ENCODE measurements at regions not wholly inside any gene's neighbourhood (a gene's known extent, or its start where the extent isn't known, plus 50 kb on each side); places are given as distances from the start of the nearest gene placed in this dataset.

DNA sequence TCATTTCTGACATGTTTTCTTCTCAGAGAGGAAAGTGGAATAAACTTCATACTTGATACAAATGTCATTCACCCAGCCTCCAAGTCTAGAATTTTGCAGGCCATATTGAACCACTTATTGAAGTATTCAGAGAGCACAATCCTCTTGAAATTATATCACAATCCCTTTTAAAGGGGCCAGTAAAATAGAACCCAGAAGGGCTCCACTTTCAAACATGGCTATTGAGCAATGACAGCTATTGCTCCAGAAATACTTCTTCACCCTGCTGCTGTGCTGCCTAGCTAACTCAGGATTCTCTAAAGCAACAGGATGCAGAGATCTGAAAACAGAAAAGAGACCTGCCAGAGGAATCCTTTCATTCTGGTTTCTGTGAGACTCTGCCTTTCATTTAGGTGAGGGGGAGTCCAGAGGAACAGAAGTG lies 275.0 kb upstream of the CDH5 start:
- POLR2A ChIA-PET: no interaction called here
- intact Hi-C loops (cut with micrococcal nuclease; ENCODE audit: unreplicated experiment): no loop called here
- BruUV-seq (replicated peaks): no TSS peak

DNA sequence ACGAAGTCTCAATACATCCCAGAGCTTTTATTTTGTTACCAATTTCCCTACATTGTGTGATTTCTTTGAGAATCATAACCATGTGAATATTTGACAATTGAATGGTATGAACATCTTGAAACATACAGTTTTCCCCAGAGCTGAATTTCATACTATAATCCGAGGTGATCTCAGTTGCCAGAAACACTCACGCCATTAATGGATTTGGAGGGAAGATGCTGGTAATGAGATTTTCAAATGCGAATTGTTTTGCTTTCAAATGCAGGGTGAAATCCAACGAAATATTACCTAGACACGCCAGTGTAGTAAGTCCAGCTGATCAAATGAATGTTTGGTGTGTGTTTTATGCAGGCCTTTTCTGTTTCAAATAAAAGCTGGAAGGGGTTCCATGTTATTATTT lies 277.8 kb upstream of the CDH5 start:
- Histone ChIP-seq H3K9me2 (ENCODE audit: insufficient read depth, low read length) (no peaks in the 10 kb centered on the region), H2AFZ (ENCODE audit: low read length) (no peak overlapping the region), H3K4me3 (ENCODE audit: low read depth, low read length, poor library complexity, severe bottlenecking) (no peak overlapping the region), H3K79me2 (ENCODE audit: insufficient read depth, low read depth, low read length) (no peaks in the 10 kb centered on the region), H3K4me1 (ENCODE audit: insufficient read depth, low read length, poor library complexity, severe bottlenecking) (no peaks in the 10 kb centered on the region), H3K27ac (ENCODE audit: low read depth, low read length, poor library complexity, severe bottlenecking) (no peak overlapping the region), H3K36me3 (ENCODE audit: insufficient read depth, low read length) (no peaks in the 10 kb centered on the region), H3K4me2 (ENCODE audit: low read length) (no peak overlapping the region), H3K9me3 (ENCODE audit: low read length) (no peaks in the 10 kb centered on the region), H4K20me1 (ENCODE audit: insufficient read depth, low read length) (no peaks in the 10 kb centered on the region)
- DNase-seq (ENCODE audit: low spot score): no peak
- POLR2A ChIA-PET: interaction anchor here (1.0 kb wide), 1 partner anchor 14 kb away, joined by 3 read pairs; no protein-coding TSS in a partner anchor
- CTCF ChIA-PET (ENCODE audit: unreplicated experiment): no interaction called here
- intact Hi-C loops (cut with micrococcal nuclease; ENCODE audit: unreplicated experiment): no loop called here
- TF ChIP-seq, protein P1, sequence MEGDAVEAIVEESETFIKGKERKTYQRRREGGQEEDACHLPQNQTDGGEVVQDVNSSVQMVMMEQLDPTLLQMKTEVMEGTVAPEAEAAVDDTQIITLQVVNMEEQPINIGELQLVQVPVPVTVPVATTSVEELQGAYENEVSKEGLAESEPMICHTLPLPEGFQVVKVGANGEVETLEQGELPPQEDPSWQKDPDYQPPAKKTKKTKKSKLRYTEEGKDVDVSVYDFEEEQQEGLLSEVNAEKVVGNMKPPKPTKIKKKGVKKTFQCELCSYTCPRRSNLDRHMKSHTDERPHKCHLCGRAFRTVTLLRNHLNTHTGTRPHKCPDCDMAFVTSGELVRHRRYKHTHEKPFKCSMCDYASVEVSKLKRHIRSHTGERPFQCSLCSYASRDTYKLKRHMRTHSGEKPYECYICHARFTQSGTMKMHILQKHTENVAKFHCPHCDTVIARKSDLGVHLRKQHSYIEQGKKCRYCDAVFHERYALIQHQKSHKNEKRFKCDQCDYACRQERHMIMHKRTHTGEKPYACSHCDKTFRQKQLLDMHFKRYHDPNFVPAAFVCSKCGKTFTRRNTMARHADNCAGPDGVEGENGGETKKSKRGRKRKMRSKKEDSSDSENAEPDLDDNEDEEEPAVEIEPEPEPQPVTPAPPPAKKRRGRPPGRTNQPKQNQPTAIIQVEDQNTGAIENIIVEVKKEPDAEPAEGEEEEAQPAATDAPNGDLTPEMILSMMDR (conservative IDR thresholded peaks at IDR 0.05; ENCODE audit: low read length): no peak
- TF ChIP-seq EZH2phosphoT487 (IDR thresholded peaks at IDR 0.05; ENCODE audit: borderline replicate concordance, low read depth, low read length): no peak
- no TSS peak for BruUV-seq (replicated peaks)

More for the DNA sequence above, 275.0 kb upstream of the CDH5 start:
- Histone ChIP-seq H3K36me3 (ENCODE audit: insufficient read depth, low read length) (no peaks in the 10 kb centered on the region), H3K27ac (ENCODE audit: low read depth, low read length, poor library complexity, severe bottlenecking) (no peak overlapping the region), H3K9me2 (ENCODE audit: insufficient read depth, low read length) (no peaks in the 10 kb centered on the region), H3K4me2 (ENCODE audit: low read length) (no peak overlapping the region), H3K4me3 (ENCODE audit: low read depth, low read length, poor library complexity, severe bottlenecking) (no peak overlapping the region), H3K79me2 (ENCODE audit: insufficient read depth, low read depth, low read length) (no peaks in the 10 kb centered on the region), H2AFZ (ENCODE audit: low read length) (no peak overlapping the region), H3K4me1 (ENCODE audit: insufficient read depth, low read length, poor library complexity, severe bottlenecking) (no peaks in the 10 kb centered on the region), H3K9me3 (ENCODE audit: low read length) (no peaks in the 10 kb centered on the region), H4K20me1 (ENCODE audit: insufficient read depth, low read length) (no peaks in the 10 kb centered on the region)
- TF ChIP-seq, protein P1 (conservative IDR thresholded peaks at IDR 0.05; ENCODE audit: low read length): no peak
- no peak for TF ChIP-seq EZH2phosphoT487 (IDR thresholded peaks at IDR 0.05; ENCODE audit: borderline replicate concordance, low read depth, low read length)
- CTCF ChIA-PET (ENCODE audit: unreplicated experiment): no interaction called here
- no peak for DNase-seq (ENCODE audit: low spot score)

DNA sequence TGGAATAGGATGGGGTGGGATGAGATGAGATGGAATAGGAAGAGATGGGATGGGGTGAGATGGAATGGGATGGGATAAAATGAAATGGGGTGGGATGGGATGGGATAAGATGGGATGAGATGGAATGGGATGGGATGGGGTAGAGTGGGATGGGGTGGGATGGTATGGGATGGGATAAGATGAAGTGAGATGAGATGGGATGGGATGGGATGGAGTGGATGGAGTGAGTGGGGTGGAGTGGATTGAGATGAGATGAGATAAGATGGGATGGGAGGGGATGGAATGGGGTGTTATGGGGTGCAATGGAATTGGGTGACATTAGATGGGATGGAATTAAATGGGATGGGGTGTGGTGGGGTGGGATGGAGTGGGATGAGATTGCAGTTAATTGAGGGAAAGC lies 279.2 kb upstream of the CDH5 start:
- Histone ChIP-seq H3K36me3 (ENCODE audit: insufficient read depth, low read length) (no peaks in the 10 kb centered on the region), H3K9me2 (ENCODE audit: insufficient read depth, low read length) (no peaks in the 10 kb centered on the region), H3K27ac (ENCODE audit: low read depth, low read length, poor library complexity, severe bottlenecking) (no peak overlapping the region), H3K4me2 (ENCODE audit: low read length) (no peak overlapping the region), H2AFZ (ENCODE audit: low read length) (no peak overlapping the region), H3K4me3 (ENCODE audit: low read depth, low read length, poor library complexity, severe bottlenecking) (no peak overlapping the region), H4K20me1 (ENCODE audit: insufficient read depth, low read length) (no peaks in the 10 kb centered on the region), H3K9me3 (ENCODE audit: low read length) (no peaks in the 10 kb centered on the region), H3K4me1 (ENCODE audit: insufficient read depth, low read length, poor library complexity, severe bottlenecking) (no peaks in the 10 kb centered on the region), H3K79me2 (ENCODE audit: insufficient read depth, low read depth, low read length) (no peaks in the 10 kb centered on the region)
- no TSS peak for BruUV-seq (replicated peaks)
- ChIA-PET CTCF (ENCODE audit: unreplicated experiment) (no interaction called here), POLR2A (interaction anchor here (0.6 kb wide), 1 partner anchor 789 kb away, joined by 5 read pairs; no protein-coding TSS in a partner anchor)
- intact Hi-C loops (cut with micrococcal nuclease; ENCODE audit: unreplicated experiment): no loop called here
- TF ChIP-seq, protein P1 (conservative IDR thresholded peaks at IDR 0.05; ENCODE audit: low read length): no peak
- TF ChIP-seq EZH2phosphoT487 (IDR thresholded peaks at IDR 0.05; ENCODE audit: borderline replicate concordance, low read depth, low read length): no peak
- DNase-seq (ENCODE audit: low spot score): no peak
